Neutrophil (primary cell): ENCODE measurements at regions not wholly inside any gene's neighbourhood (a gene's known extent, or its start where the extent isn't known, plus 50 kb on each side); places are given as distances from the start of the nearest gene placed in this dataset.
"Not testable (repeated sequence)": the region's sequence is repeated elsewhere in the genome, so short reads cannot be mapped to it uniquely, and the experiment has no call there.

Source experiments
- H3K27ac ChIP-seq: fragments of 200-600 bp; sonication (generic); 2 replicates; pipeline ENCODE4 v1.5.1; 2016; ENCODE audit warnings: mild to moderate bottlenecking, moderate library complexity
- H3K27me3 ChIP-seq: fragments of 200-600 bp; sonication (generic); 2 replicates; pipeline ENCODE4 v1.6.0; 2016; ENCODE audit warnings: mild to moderate bottlenecking
- H3K36me3 ChIP-seq: fragments of 200-600 bp; sonication (generic); 2 replicates; pipeline ENCODE4 v1.5.1; 2017
- H3K4me1 ChIP-seq, 2 experiments: fragments of 200-600 bp in 1 of 2; sonication (generic) in 1 of 2; 1 replicate in 1 of 2; 2 replicates in 1 of 2; pipeline versions ENCODE4 v1.5.1 to v1.6.1; 2013 to 2016; ENCODE audit warnings: low read depth in 1 of 2, low read length in 1 of 2, mild to moderate bottlenecking in 1 of 2, moderate library complexity in 1 of 2; ENCODE audit not compliant: control insufficient read depth in 1 of 2, insufficient read depth in 1 of 2
- H3K4me3 ChIP-seq, 2 experiments: fragments of 200-600 bp in 1 of 2; sonication (generic) in 1 of 2; 1 replicate in 1 of 2; 2 replicates in 1 of 2; pipeline ENCODE4 v1.5.1; 2013 to 2016; ENCODE audit warnings: low read depth in 1 of 2, low read length in 1 of 2, mild to moderate bottlenecking in 1 of 2, moderate library complexity in 1 of 2
- H3K9me3 ChIP-seq: fragments of 200-600 bp; sonication (generic); 2 replicates; pipeline ENCODE4 v1.5.1; 2016
- CTCF ChIP-seq: fragments of 200-600 bp; sonication (generic); IDR thresholded peaks from 2 replicates; pipeline ENCODE4 v1.5.1; 2016; ENCODE audit warnings: antibody characterized with exemption

DNA sequence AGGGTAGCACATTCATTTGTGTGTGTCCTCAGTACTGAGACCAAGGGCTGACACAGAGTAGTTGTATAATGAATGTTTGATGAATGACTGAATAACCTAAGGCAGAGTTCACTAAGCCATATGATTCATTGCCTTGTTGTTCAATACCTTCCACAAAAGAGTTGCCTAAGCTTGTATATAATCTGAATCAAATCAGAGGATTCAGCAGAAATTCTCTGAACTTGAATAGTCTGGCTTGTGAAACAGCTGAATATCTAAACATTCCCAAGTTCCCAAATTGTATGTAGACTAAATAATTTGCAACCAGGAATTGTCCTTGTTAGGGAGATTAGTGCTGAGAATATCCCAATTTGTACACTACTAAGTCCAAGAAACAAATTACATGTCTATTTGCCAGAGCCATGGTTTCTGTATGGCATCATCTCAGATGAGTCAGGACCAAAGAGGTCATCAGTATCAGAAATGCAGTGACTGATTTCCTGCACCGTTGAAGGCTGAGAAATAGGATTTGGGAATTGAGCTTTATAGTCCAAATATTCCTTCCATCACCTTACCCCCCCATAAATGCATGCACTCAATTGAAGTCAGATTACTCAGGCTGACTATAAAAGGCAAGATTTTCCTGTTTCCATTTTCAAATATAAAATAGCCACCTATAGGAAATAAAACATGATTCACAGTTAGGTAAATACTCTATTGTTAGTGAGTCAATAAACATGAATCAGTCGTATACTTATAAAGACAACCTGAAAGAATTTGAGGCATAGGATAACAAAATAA is 168.7 kb downstream of the PHLDA1 start:
- H3K4me3 ChIP-seq, result no peak overlapping the region
- no peaks in the 10 kb centered on the region for H3K4me1 ChIP-seq
- H3K9me3 ChIP-seq, result no peaks in the 10 kb centered on the region
- no peaks in the 10 kb centered on the region for H3K36me3 ChIP-seq
- H3K27me3 ChIP-seq, result no peaks in the 10 kb centered on the region
- no peak for TF ChIP-seq CTCF
- H3K27ac ChIP-seq, result no peak overlapping the region

GRCh38 chr12:75859868-75860267 is 171.7 kb downstream of the PHLDA1 start:
- Histone ChIP-seq H3K4me1 (no peaks in the 10 kb centered on the region), H3K36me3 (no peaks in the 10 kb centered on the region), H3K27me3 (no peaks in the 10 kb centered on the region), H3K9me3 (no peaks in the 10 kb centered on the region), H3K4me3 (no peak overlapping the region), H3K27ac (no peak overlapping the region)
- TF ChIP-seq CTCF, result no peak

DNA sequence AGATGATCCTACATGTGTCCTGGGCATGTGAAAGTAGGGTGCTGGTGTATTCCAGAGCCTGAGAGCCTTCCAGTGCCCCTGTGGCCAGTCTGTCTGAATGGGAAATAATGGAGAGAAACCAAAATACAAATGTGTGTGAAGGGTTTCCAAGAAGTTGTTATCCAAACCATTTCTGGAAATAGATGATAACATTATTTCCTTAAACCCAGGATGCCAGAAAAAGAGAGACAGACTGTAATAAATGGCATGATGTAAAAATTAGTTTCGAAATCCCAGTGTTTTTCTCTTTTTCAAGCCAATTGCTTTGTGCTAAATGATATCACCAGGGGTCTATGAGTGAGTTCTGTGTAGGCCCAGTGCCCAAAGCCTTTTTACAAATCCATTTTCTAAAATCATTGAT is 175.3 kb downstream of the PHLDA1 start:
- no peaks in the 10 kb centered on the region for H3K4me1 ChIP-seq
- no peaks in the 10 kb centered on the region for H3K9me3 ChIP-seq
- no peak overlapping the region for H3K27ac ChIP-seq
- no peaks in the 10 kb centered on the region for H3K36me3 ChIP-seq
- H3K27me3 ChIP-seq, result no peaks in the 10 kb centered on the region
- H3K4me3 ChIP-seq, result no peak overlapping the region
- no peak for TF ChIP-seq CTCF

DNA sequence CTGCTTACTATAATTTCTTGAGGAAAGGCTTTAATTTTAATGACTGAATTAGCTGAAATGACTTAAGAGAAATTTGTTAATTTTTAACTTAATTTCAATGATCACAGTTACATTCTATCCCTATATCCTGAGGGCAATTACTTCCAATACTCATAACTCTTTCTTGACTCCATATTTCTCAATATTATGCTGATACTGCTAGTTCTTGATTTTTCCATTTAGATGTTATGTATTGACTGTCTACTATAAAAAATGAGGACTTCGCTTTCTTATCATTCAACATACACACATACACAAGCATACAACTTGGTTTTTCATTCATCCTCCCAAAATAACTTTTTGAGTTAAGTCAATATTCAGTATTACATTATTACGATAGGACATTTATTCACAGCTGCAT is 176.2 kb downstream of the PHLDA1 start:
- H3K4me1 ChIP-seq, result no peaks in the 10 kb centered on the region
- H3K4me3 ChIP-seq, result no peak overlapping the region
- H3K27me3 ChIP-seq, result no peaks in the 10 kb centered on the region
- H3K9me3 ChIP-seq, result no peaks in the 10 kb centered on the region
- TF ChIP-seq CTCF, result no peak
- H3K36me3 ChIP-seq, result no peaks in the 10 kb centered on the region
- no peak overlapping the region for H3K27ac ChIP-seq

GRCh38 chr12:75854681-75855309 is 176.8 kb downstream of the PHLDA1 start:
- H3K36me3 ChIP-seq, result no peaks in the 10 kb centered on the region
- H3K4me1 ChIP-seq, result no peaks in the 10 kb centered on the region
- no peaks in the 10 kb centered on the region for H3K9me3 ChIP-seq
- no peak for TF ChIP-seq CTCF
- no peak overlapping the region for H3K4me3 ChIP-seq
- no peak overlapping the region for H3K27ac ChIP-seq
- no peaks in the 10 kb centered on the region for H3K27me3 ChIP-seq

DNA sequence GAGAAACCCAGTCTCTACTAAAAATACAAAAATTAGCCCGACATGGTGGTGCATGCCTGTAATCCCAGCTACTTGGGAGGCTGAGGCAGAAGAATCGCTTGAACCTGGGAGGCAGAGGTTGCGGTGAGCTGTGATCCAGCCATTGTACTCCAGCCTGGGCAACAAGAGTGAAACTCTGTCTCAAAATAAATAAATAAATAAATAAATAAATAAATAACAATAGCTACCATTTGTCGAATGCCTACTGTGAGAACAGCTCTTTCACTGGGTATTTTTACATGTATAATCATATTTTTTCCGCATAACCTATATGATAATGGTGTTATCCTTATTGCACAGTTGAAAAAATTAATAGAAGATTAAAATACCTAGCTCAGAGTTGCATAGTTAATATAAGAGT is 177.4 kb downstream of the PHLDA1 start:
- H3K27ac ChIP-seq, H3K36me3 ChIP-seq, H3K4me1 ChIP-seq, H3K9me3 ChIP-seq, H3K4me3 ChIP-seq, H3K27me3 ChIP-seq: not testable (repeated sequence)
